Lower lobe of right lung (tissue), 2 donors: ENCODE measurements at regions not wholly inside any gene's neighbourhood (a gene's known extent, or its start where the extent isn't known, plus 50 kb on each side); places are given as distances from the start of the nearest gene placed in this dataset.

Experiments
- ATAC-seq, 2 donors: fragments of 200-7000 bp; cut with Tn5 transposase; one replicate each; pipeline ENCODE4 v1.9.1; 2020 to 2022; ENCODE audit warnings: mild to moderate bottlenecking in 2 of 2, moderate library complexity in 2 of 2
- DNase-seq: peaks from one replicate; pipeline ENCODE4 v3.0.0-alpha.2; 2020
- H3K27ac ChIP-seq: fragments of 200-600 bp; one replicate; pipeline ENCODE4 v1.8.0; 2022
- H3K27me3 ChIP-seq: fragments of 200-600 bp; one replicate; pipeline ENCODE4 v1.8.0; 2022; ENCODE audit warnings: low read depth
- H3K36me3 ChIP-seq: fragments of 200-600 bp; one replicate; pipeline ENCODE4 v1.8.0; 2022; ENCODE audit warnings: mild to moderate bottlenecking
- H3K4me1 ChIP-seq: fragments of 200-600 bp; one replicate; pipeline ENCODE4 v1.8.0; 2022
- H3K4me3 ChIP-seq: fragments of 200-600 bp; one replicate; pipeline ENCODE4 v1.8.0; 2022; ENCODE audit warnings: mild to moderate bottlenecking
- H3K9me3 ChIP-seq: fragments of 200-600 bp; one replicate; pipeline ENCODE4 v1.8.0; 2022
- CTCF ChIP-seq: fragments of 200-600 bp; IDR thresholded peaks from one replicate; pipeline ENCODE4 v1.8.0; 2022; ENCODE audit warnings: antibody characterized with exemption, mild to moderate bottlenecking
- intact Hi-C: fragments of 100-400 bp; cut with DNase I; formaldehyde crosslinking; loops from one replicate; pipeline ENCODE4 v1.11.0; 2022
- donor health status: DM: no; HTN: yes; CAD: no; lungs with severe emphysema.

GRCh38 chr21:16911166-16911607, 601.7 kb upstream of the CXADR start:
- no peak for ATAC-seq
- Histone ChIP-seq H3K36me3 (no peaks in the 10 kb centered on the region), H3K9me3 (no peaks in the 10 kb centered on the region), H3K27ac (no peak overlapping the region), H3K27me3 (no peaks in the 10 kb centered on the region), H3K4me1 (no peaks in the 10 kb centered on the region), H3K4me3 (no peak overlapping the region)
- intact Hi-C loops, result no loop called here
- no peak for TF ChIP-seq CTCF
- DNase-seq, result no peak

- H3K27ac ChIP-seq, result no peak overlapping the region
- intact Hi-C loops, result no loop called here
- H3K36me3 ChIP-seq, result no peaks in the 10 kb centered on the region
- no peaks in the 10 kb centered on the region for H3K27me3 ChIP-seq
- no peaks in the 10 kb centered on the region for H3K9me3 ChIP-seq
- H3K4me3 ChIP-seq, result no peak overlapping the region
- H3K4me1 ChIP-seq, result no peaks in the 10 kb centered on the region
- ATAC-seq (no peak), DNase-seq (no peak)
- TF ChIP-seq CTCF, result no peak
These were observed 600.8 kb upstream of the CXADR start for GRCh38 chr21:16912075-16912474.

GRCh38 chr21:16913010-16913409, 599.8 kb upstream of the CXADR start:
- no peak for TF ChIP-seq CTCF
- H3K27me3 ChIP-seq, result no peaks in the 10 kb centered on the region
- intact Hi-C loops, result no loop called here
- H3K36me3 ChIP-seq, result no peaks in the 10 kb centered on the region
- H3K4me3 ChIP-seq, result no peak overlapping the region
- H3K27ac ChIP-seq, result no peak overlapping the region
- ATAC-seq (no peak), DNase-seq (no peak)
- no peaks in the 10 kb centered on the region for H3K9me3 ChIP-seq
- no peaks in the 10 kb centered on the region for H3K4me1 ChIP-seq

DNA sequence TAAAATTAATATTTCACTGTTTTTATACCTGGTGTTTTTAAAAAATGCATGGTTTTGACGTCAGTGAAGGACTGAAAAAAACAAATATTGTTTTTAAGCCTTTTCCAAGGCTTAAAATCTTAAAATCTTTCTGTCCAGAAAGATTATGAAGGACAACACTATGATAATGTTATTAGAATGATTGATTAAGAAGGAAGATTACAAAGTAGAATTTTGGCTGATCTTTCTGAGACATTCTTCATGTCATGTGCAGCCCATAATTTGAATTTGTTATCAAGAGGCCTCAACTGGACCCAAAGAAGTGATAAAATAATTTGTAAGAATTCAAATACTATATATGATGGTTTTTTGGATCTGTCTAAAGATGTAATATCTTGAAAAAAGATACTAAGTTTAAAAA, 584.4 kb upstream of the CXADR start:
- no peaks in the 10 kb centered on the region for H3K27me3 ChIP-seq
- H3K4me3 ChIP-seq, result no peak overlapping the region
- H3K4me1 ChIP-seq, result no peaks in the 10 kb centered on the region
- H3K27ac ChIP-seq, result no peak overlapping the region
- H3K9me3 ChIP-seq, result no peaks in the 10 kb centered on the region
- H3K36me3 ChIP-seq, result no peaks in the 10 kb centered on the region
- intact Hi-C loops, result no loop called here
- TF ChIP-seq CTCF, result no peak
- DNase-seq (no peak), ATAC-seq (no peak)

- Histone ChIP-seq H3K9me3 (no peaks in the 10 kb centered on the region), H3K27ac (no peak overlapping the region), H3K4me1 (no peaks in the 10 kb centered on the region), H3K36me3 (no peaks in the 10 kb centered on the region), H3K4me3 (no peak overlapping the region), H3K27me3 (no peaks in the 10 kb centered on the region)
- TF ChIP-seq CTCF, result no peak
- DNase-seq, result no peak
- no peak for ATAC-seq
- intact Hi-C loops, result no loop called here
These were observed 580.5 kb upstream of the CXADR start for GRCh38 chr21:16932314-16932713.

- DNase-seq (no peak), ATAC-seq (no peak)
- Histone ChIP-seq H3K27me3 (no peaks in the 10 kb centered on the region), H3K27ac (no peak overlapping the region), H3K36me3 (no peaks in the 10 kb centered on the region), H3K4me1 (no peaks in the 10 kb centered on the region), H3K4me3 (no peak overlapping the region), H3K9me3 (no peaks in the 10 kb centered on the region)
- intact Hi-C loops, result no loop called here
- no peak for TF ChIP-seq CTCF
These were observed 570.1 kb upstream of the CXADR start for GRCh38 chr21:16942703-16943102.
